Liver (tissue), 7 donors: ENCODE measurements at regions not wholly inside any gene's neighbourhood (a gene's known extent, or its start where the extent isn't known, plus 50 kb on each side); places are given as distances from the start of the nearest gene placed in this dataset.

ENCODE experiments used
- DNase-seq: peaks from one replicate; pipeline ENCODE4 v3.0.0-alpha.2; 2017; ENCODE audit warnings: low spot score
- H3K27ac ChIP-seq, 2 donors: one replicate each; pipeline ENCODE4 v1.7.0; 2013; ENCODE audit warnings: inconsistent platforms in 2 of 2, low read length in 2 of 2, control low read depth in 1 of 2, low read depth in 1 of 2, mild to moderate bottlenecking in 1 of 2
- H3K27me3 ChIP-seq, 4 donors: one replicate each; pipeline versions ENCODE4 v1.6.1 to v1.7.0; 2013; ENCODE audit warnings: low read length in 3 of 4, inconsistent platforms in 1 of 4, mild to moderate bottlenecking in 1 of 4, moderate library complexity in 1 of 4; ENCODE audit not compliant: control insufficient read depth in 4 of 4, insufficient read depth in 4 of 4
- H3K36me3 ChIP-seq, 4 donors: one replicate each; pipeline versions ENCODE4 v1.6.1 to v1.7.0; 2013; ENCODE audit warnings: low read length in 3 of 4, mild to moderate bottlenecking in 3 of 4, low read depth in 1 of 4, moderate library complexity in 1 of 4; ENCODE audit not compliant: control insufficient read depth in 4 of 4, insufficient read depth in 3 of 4
- H3K4me1 ChIP-seq, 4 donors: one replicate each; pipeline versions ENCODE4 v1.6.1 to v1.7.0; 2013; ENCODE audit warnings: low read length in 3 of 4, mild to moderate bottlenecking in 3 of 4, moderate library complexity in 1 of 4; ENCODE audit not compliant: control insufficient read depth in 4 of 4, insufficient read depth in 4 of 4
- H3K4me3 ChIP-seq, 3 donors: one replicate each; pipeline versions ENCODE4 v1.6.1 to v1.7.0; 2013; ENCODE audit warnings: low read length in 3 of 3, control low read depth in 1 of 3, low read depth in 1 of 3, mild to moderate bottlenecking in 1 of 3
- H3K9ac ChIP-seq, 2 donors: one replicate each; pipeline ENCODE4 v1.7.0; 2013; ENCODE audit warnings: low read length in 2 of 2, mild to moderate bottlenecking in 2 of 2, moderate library complexity in 2 of 2, control low read depth in 1 of 2, low read depth in 1 of 2
- H3K9me3 ChIP-seq, 4 donors: one replicate each; pipeline versions ENCODE4 v1.6.1 to v1.7.0; 2013; ENCODE audit warnings: low read length in 3 of 4; ENCODE audit not compliant: control insufficient read depth in 4 of 4
- FOXA1 ChIP-seq: IDR thresholded peaks from 2 replicates; pipeline ENCODE4 v1.6.1; 2016; ENCODE audit warnings: antibody characterized with exemption
- FOXA2 ChIP-seq: IDR thresholded peaks from 2 replicates; pipeline ENCODE4 v1.6.1; 2016; ENCODE audit warnings: antibody characterized with exemption
- GABPA ChIP-seq, 2 donors: IDR thresholded peaks in 1 of 2; conservative IDR thresholded peaks in 1 of 2; 2 replicates each; pipeline ENCODE4 v1.6.1; 2016; ENCODE audit warnings: antibody characterized with exemption in 2 of 2, mild to moderate bottlenecking in 1 of 2, moderate library complexity in 1 of 2
- HNF4A ChIP-seq, 2 donors: conservative IDR thresholded peaks; 2 replicates each; pipeline ENCODE4 v1.6.1; 2016; ENCODE audit warnings: antibody characterized with exemption in 2 of 2, mild to moderate bottlenecking in 2 of 2
- HNF4G ChIP-seq: IDR thresholded peaks from 2 replicates; pipeline ENCODE4 v1.6.1; 2016; ENCODE audit warnings: antibody characterized with exemption
- JUND ChIP-seq, 2 donors: IDR thresholded peaks; 2 replicates each; pipeline ENCODE4 v1.6.1; 2016; ENCODE audit warnings: antibody characterized with exemption in 2 of 2
- NR2F2 ChIP-seq: IDR thresholded peaks from 2 replicates; pipeline ENCODE4 v1.6.1; 2016; ENCODE audit warnings: antibody characterized with exemption
- RAD21 ChIP-seq, 2 donors: IDR thresholded peaks; 2 replicates each; pipeline ENCODE4 v1.6.1; 2016; ENCODE audit warnings: antibody characterized with exemption in 2 of 2, mild to moderate bottlenecking in 2 of 2
- SP1 ChIP-seq: IDR thresholded peaks from 2 replicates; pipeline ENCODE4 v1.6.1; 2018; ENCODE audit warnings: antibody characterized with exemption, mild to moderate bottlenecking
- TAF1 ChIP-seq: conservative IDR thresholded peaks from 2 replicates; pipeline ENCODE4 v1.6.1; 2016; ENCODE audit warnings: antibody characterized with exemption, mild to moderate bottlenecking
- YY1 ChIP-seq: IDR thresholded peaks from 2 replicates; pipeline ENCODE4 v1.6.1; 2016; ENCODE audit warnings: antibody characterized with exemption, mild to moderate bottlenecking
- WGBS: extraction: QIAGEN DNeasy Blood & Tissue Kit; methylation state at CpG from one replicate; pipeline ENCODE4 v1.1.7; 2013; 5-methylcytosine and 5-hydroxymethylcytosine counted together
- TF ChIP-seq, protein P1 (sequence below): IDR thresholded peaks from 2 replicates; pipeline ENCODE4 v1.6.1; 2016; ENCODE audit warnings: antibody characterized with exemption, mild to moderate bottlenecking
- TF ChIP-seq, protein P2 (sequence below): IDR thresholded peaks from 2 replicates; pipeline ENCODE4 v1.6.1; 2016; ENCODE audit warnings: antibody characterized with exemption
- TF ChIP-seq, protein P3 (sequence below): IDR thresholded peaks from 2 replicates; pipeline ENCODE4 v1.6.1; 2016; ENCODE audit warnings: antibody characterized with exemption
- donor health status: healthy.
- donor health status: healthy.
- donor health status: healthy.
- donor health status: healthy.

DNA sequence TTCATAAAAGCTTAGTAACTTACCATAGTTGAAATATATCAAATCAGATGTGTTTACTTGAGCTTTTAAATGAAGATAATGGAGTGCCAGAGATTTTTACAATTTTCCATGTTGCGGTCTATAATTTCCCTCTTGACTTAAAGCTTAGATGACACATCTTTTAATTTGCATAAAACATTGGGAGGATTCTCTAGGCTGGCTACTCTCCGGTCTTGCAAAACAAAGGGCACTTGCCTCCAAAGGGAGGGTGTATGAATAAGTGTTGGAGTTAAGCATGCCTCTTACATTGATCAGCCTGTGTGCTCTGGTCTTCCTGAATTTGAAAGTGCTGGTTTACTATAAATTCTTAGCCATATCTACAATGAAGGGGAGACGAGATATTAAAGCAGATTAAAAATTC, 336.4 kb upstream of the NAV3 start:
- TF ChIP-seq HNF4G (no peak), FOXA2 (no peak), HNF4A (conservative IDR thresholded peaks at IDR 0.05) (no peak), FOXA1 (no peak), YY1 (no peak), RAD21 (IDR thresholded peaks at IDR 0.05) (no peak)
- TF ChIP-seq, protein P1, sequence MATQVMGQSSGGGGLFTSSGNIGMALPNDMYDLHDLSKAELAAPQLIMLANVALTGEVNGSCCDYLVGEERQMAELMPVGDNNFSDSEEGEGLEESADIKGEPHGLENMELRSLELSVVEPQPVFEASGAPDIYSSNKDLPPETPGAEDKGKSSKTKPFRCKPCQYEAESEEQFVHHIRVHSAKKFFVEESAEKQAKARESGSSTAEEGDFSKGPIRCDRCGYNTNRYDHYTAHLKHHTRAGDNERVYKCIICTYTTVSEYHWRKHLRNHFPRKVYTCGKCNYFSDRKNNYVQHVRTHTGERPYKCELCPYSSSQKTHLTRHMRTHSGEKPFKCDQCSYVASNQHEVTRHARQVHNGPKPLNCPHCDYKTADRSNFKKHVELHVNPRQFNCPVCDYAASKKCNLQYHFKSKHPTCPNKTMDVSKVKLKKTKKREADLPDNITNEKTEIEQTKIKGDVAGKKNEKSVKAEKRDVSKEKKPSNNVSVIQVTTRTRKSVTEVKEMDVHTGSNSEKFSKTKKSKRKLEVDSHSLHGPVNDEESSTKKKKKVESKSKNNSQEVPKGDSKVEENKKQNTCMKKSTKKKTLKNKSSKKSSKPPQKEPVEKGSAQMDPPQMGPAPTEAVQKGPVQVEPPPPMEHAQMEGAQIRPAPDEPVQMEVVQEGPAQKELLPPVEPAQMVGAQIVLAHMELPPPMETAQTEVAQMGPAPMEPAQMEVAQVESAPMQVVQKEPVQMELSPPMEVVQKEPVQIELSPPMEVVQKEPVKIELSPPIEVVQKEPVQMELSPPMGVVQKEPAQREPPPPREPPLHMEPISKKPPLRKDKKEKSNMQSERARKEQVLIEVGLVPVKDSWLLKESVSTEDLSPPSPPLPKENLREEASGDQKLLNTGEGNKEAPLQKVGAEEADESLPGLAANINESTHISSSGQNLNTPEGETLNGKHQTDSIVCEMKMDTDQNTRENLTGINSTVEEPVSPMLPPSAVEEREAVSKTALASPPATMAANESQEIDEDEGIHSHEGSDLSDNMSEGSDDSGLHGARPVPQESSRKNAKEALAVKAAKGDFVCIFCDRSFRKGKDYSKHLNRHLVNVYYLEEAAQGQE = no peak
- TF ChIP-seq, protein P2, sequence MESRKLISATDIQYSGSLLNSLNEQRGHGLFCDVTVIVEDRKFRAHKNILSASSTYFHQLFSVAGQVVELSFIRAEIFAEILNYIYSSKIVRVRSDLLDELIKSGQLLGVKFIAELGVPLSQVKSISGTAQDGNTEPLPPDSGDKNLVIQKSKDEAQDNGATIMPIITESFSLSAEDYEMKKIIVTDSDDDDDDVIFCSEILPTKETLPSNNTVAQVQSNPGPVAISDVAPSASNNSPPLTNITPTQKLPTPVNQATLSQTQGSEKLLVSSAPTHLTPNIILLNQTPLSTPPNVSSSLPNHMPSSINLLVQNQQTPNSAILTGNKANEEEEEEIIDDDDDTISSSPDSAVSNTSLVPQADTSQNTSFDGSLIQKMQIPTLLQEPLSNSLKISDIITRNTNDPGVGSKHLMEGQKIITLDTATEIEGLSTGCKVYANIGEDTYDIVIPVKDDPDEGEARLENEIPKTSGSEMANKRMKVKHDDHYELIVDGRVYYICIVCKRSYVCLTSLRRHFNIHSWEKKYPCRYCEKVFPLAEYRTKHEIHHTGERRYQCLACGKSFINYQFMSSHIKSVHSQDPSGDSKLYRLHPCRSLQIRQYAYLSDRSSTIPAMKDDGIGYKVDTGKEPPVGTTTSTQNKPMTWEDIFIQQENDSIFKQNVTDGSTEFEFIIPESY = no peak
- TF ChIP-seq, protein P3, sequence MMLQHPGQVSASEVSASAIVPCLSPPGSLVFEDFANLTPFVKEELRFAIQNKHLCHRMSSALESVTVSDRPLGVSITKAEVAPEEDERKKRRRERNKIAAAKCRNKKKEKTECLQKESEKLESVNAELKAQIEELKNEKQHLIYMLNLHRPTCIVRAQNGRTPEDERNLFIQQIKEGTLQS = no peak
- H3K27me3 ChIP-seq = no peaks in the 10 kb centered on the region
- DNase-seq = no peak
- H3K36me3 ChIP-seq = no peaks in the 10 kb centered on the region
- no peak overlapping the region for H3K4me3 ChIP-seq
- no peak overlapping the region for H3K9ac ChIP-seq
- 65% methylated on average over 3 of the region's 3 CpGs for WGBS
- no peak overlapping the region for H3K27ac ChIP-seq
- H3K9me3 ChIP-seq = no peaks in the 10 kb centered on the region
- H3K4me1 ChIP-seq = no peaks in the 10 kb centered on the region

DNA sequence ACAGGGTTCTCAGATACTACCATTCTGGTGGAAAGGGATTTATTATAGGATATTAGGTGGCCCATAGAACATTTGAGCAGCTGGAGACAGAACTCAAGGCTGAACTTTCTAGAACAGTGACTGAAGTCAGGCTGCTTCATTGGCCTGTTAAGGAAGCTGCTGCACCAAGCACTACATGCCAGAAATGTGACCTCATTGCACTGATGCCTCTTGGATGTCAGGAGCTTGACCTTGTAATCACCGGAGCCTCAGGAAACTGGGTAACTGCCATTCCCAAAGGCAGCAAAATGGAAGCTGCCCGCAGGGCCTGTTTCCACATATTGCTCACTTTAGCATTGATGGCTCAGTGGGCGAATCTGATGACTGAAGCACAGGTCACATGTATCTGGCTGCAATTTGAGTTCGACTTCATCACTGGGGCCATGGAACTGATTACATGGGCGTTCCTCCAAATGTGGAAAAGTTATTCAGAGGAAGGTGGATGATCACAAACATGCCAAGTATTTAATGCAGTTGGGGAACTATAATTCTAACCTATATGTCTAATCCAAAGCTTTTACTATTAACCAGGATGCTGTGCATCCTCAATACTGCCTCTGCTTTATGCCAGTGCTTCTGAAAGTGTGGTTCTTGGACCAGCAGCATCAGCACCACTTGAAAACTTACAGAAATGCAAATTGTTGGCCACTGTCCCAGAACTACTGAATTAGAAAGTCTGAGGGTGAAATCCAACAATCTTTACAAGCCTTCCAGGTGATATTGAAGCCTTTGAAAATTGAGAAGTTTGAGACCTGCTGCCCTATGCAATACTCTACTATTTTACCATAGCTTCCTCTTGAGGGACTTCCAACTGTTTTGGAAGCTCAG, 337.2 kb upstream of the NAV3 start:
- Histone ChIP-seq H3K36me3 (no peaks in the 10 kb centered on the region), H3K27ac (no peak overlapping the region), H3K4me3 (no peak overlapping the region), H3K27me3 (no peaks in the 10 kb centered on the region), H3K4me1 (no peaks in the 10 kb centered on the region), H3K9me3 (no peaks in the 10 kb centered on the region), H3K9ac (no peak overlapping the region)
- 57% methylated on average over 5 of the region's 5 CpGs for WGBS
- DNase-seq = no peak
- TF ChIP-seq HNF4A (conservative IDR thresholded peaks at IDR 0.05) = no peak
- no peak for TF ChIP-seq HNF4G
- no peak for TF ChIP-seq JUND (IDR thresholded peaks at IDR 0.05)
- TF ChIP-seq SP1 = no peak

DNA sequence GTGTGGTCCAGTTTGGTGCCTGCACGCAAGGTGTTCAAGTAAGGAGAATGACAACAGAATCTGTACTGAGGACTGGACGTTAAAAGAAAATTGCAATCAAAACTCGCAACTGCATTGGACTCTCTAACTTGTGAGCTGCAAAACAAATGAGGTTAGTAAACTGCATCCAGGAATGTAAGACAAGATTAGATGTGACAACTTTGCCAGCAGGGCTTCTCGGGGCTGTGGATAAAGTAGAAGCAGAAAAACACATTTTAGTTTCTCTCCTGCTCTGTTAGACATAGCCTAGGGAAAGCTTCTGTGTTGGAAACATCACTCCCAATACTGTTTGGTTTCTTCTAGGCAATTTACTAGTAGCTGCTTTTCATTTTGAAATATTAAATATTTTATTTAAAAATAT, 338.2 kb upstream of the NAV3 start:
- Histone ChIP-seq H3K4me1 (no peaks in the 10 kb centered on the region), H3K27ac (no peak overlapping the region), H3K36me3 (no peaks in the 10 kb centered on the region), H3K4me3 (no peak overlapping the region), H3K9me3 (no peaks in the 10 kb centered on the region), H3K27me3 (no peaks in the 10 kb centered on the region), H3K9ac (no peak overlapping the region)
- no peak for DNase-seq
- 79% methylated on average over 4 of the region's 4 CpGs for WGBS
- TF ChIP-seq FOXA1 (no peak), TAF1 (no peak), GABPA (IDR thresholded peaks at IDR 0.05 in 1 of 2, conservative IDR thresholded peaks at IDR 0.05 in 1 of 2) (no peak), NR2F2 (no peak), YY1 (no peak), RAD21 (IDR thresholded peaks at IDR 0.05) (no peak)
- TF ChIP-seq, protein P3 = no peak
